Stimulated activated CD4-positive, alpha-beta T cell treated with anti-CD3 and anti-CD28 coated beads, Interleukin-2, amount 100 ng/mL, for 4 hours (primary cell): ENCODE measurements at regions not wholly inside any gene's neighbourhood (a gene's known extent, or its start where the extent isn't known, plus 50 kb on each side); places are given as distances from the start of the nearest gene placed in this dataset.

Experiments used
- DNase-seq: peaks from one replicate; pipeline ENCODE4 v3.0.0-alpha.2; 2020; ENCODE audit warnings: low read depth

DNA sequence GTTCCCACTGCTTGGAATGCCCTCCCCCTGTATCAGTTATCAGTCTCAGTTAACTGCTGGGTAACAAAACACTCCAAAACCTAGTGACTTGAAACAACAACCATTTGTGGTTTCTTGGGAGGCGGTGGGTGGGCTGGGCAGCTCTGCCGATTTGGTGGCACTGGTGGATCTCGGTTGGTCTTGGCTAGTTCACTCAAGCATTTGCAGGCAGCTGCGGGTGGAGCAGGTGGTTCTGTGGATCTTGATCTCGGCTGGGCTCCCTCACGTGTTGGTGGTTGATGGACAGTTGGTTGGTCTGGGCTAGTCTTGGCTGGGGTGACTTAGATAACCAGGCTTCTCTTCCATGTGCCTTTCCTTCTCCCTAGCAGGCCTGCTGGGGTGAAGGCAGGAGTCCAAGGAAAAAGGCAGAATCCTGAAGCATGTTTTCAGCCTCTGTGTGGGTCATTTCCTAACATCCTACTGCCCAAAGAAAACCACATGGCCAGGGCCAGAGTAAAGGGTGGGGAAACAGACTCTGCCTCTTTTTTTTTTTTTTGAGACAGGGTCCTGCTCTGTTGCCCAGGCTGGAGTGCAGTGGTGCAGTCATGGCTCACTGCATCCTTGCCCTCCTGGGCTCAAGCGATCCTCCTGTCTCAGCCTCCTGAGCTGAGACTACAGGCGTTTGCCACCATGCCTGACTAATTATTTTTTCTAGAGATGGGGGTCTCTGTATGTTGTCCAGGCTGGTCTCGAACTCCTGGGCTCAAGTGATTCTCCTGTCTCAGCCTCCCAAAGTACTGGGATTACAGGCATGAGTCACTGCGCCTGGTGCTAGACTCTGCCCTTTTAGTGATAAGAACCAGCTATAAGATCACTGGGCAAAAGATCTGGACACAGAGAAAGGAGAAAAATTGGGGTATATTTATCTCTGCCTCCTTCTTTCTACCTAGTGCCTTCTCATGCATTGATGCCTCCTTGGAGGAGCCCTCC is 183.7 kb downstream of the RGS3 start:
- no peak for DNase-seq

DNA sequence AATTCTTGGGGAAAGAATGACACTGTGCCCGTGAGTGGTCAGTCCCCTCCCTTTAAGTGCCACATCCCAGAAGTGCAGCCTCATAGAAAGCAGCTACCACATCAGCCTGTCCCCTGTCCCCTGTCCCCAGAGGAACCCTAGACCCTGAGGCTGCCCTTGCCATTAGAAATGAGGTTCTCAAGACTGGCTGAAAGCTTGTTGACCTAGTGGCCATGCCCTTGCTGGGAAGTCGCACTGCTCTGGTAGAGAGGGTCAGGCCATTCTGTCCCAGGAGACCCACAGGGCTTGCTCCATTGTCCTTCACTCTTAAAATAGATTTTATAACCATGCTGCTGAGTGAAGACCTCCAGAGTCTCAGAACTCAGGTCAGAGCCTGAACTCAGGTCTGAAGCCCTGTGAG is 184.5 kb downstream of the RGS3 start:
- no peak for DNase-seq

DNA sequence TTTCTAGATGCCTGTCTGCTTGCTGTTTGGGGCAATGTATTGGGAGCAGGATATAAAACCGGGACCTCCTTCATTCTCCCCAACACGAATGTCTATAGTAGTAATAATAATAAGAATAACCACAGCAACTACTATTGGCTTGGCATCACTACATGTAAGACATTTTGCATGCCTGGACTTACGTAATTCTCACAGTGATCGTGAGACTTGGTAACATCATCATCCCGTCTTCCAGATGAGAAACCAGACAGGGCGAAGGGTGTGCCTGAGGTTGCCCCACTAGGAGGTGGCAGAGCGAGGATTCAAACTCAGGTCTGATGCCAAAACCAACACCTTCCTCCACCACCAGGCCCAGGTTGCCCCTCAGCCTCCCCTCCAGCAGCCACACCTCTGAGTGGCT is 185.1 kb downstream of the RGS3 start:
- no peak for DNase-seq

DNA sequence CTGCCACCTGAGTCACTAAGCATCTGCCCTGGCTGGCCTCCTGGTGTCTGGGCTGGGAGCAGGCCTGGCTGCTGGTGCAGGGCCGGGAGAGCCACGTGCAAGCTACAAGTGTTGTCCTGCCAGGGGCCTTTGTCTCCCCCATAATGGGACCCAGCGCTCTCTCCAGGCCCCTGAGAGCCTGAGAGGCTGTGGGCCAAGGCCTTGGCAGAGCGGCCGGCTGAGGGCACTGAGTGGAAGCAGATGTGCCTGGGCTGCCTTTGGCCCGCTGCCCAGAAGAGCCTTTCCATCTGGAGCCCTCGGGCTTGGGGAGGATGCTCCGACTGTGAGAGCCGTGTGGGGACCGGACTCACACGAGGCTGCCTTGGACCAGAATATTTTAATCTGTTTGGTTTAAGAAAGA is 185.5 kb downstream of the RGS3 start:
- no peak for DNase-seq

DNA sequence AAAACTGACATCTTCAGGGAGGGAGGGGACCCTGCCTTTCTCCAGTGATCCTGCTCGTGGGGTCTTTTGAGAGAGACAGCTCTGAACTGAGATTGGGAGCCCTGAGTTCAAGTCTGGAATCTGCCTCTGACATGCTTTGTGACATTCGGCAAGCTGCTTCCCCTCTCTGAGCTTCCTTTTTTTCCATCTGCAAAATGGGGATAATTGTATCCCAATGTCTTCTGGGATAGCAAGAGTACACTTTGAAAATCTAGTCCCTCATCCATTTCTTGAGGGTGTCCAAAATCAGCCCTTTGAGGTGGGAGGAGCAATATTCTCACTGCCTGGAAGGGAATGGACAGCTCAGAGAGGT is 186.3 kb downstream of the RGS3 start:
- DNase-seq: no peak

DNA sequence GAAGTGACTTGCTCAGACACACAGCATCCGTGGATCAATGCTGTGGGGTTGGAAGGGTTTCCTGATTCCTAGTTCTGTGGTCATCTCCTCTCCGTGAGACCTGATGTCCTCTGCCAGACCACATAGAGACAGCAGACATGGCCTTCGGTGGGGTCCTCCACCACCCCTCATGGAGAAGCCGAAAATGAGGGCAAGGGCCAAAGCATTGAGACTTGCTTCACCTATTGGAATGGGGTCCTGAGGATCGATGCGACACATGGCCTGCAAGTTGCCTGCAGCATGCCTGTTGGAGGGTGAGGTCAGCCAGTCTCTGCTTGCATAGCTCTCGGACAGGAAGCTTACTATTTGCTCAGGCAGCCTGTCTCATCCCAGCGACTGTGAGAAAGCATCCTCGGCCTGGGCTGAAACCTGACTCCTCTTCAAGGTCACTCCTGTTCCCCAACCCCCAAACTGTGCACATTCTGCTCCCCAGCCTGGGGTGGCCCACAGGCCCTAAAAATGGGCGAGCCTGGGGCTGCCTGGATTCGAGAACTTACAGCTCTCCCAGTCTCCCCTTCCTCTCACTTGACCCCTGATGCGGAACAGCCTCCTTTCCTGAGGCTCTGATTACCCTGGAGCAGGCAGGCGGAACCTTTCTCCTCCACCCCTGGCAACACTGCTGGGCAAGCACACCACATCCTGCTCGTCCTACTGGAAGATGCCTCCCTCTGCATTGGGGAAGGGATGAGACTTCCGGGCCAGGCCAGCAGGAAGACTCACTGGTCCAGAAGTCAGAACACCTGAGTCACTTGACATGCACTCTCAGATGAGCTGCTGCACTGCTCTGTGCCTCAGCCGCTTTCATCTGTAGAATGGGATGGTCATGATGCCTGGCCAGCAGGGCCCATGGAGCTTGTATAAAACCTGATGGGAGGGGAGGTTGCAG is 186.9 kb downstream of the RGS3 start:
- no peak for DNase-seq

DNA sequence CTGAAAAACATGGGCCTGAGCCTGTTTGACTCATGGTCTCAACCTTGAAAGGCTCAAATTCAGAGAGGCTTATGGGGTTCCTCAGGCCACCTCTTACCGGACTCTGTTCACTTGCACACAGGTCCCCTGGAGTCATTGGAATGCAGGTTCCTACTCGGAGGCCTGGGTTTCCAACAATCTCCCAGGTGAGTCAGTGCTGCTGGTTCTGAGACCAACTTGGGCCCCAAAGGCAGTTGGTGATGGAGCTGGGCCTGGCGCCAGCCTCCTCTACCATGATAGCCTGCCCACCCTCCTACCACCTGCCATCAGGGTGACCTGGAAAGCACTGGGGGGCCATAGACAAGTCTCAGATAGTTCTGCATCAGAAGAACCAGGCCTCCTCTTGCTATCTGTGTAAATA is 188.4 kb downstream of the RGS3 start:
- no peak for DNase-seq

DNA sequence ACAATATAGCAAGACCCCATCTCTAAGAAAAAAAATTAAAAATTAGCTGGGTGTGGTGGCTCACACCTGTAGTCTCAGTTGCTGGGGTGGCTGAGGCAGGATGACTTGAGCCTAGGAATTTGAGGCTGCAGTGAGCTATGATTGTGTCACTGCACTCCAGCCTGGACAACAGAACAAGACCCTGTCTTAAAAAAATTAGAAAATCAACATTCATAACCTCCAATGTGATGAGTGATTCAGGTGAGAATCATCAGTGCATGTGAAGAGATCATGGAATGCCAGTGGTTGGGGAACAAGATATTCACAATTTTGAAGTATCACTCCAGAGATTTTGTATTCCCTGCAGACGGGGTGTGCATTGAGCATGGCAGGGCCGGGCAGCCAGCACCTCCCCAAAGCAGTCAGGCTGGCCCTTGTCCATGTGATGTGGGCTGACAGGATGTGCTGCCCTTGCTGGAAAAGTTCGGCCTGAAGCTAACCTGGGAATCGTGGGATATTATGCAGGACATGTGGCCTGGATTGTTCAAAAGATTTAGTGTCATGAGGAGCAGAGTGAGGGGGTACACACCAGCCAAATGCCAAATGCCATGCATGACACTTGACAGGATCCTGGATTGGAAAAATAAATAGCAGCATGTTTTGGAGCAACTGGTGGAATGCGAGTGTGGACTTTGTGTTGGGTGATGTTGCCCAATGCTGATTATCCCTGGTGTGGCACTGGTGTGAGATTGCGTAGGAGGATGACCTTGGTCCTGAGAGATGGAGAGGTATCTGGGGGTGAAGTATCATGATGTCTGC is 189.0 kb downstream of the RGS3 start:
- DNase-seq: no peak

DNA sequence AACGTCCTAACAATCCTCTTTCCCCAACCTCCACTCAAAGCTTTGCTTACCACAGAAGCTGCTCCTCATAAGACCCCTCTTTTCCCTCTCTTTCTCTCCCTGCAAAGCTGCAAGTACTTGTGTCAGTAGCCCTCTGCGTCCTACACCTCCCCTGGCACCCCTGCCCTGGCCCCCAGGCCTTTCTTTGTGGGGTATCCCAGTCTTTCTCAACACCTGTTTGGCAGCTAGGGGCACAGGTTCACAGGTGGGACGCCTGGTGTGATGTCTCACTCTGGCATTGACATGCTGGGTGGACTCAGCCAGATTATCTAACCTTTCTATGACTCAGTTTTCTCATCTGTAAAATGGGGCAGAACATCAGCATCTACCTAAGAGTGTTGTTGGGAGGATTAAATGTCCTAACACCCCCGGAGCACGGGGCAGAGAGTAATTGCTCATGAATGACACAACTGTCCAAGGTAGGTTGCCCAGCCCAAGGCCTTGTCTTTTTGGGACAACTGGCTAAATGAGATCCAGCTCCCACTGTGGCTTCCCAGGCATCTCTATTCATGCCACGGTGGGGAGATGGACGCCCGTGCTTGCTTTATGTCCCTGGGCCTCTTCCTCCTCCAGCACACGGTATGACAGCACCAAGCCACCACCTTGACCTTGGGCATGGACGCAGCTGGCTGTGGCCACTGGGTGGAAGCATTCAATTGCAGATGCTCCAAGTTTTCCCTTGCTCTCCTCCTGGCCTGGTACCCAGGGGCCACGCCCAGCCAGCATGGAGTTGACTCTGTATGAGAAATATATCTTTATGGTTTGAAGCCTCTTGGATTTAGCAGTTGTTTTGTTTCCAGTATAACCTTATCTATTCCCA is 190.4 kb downstream of the RGS3 start:
- DNase-seq: no peak

DNA sequence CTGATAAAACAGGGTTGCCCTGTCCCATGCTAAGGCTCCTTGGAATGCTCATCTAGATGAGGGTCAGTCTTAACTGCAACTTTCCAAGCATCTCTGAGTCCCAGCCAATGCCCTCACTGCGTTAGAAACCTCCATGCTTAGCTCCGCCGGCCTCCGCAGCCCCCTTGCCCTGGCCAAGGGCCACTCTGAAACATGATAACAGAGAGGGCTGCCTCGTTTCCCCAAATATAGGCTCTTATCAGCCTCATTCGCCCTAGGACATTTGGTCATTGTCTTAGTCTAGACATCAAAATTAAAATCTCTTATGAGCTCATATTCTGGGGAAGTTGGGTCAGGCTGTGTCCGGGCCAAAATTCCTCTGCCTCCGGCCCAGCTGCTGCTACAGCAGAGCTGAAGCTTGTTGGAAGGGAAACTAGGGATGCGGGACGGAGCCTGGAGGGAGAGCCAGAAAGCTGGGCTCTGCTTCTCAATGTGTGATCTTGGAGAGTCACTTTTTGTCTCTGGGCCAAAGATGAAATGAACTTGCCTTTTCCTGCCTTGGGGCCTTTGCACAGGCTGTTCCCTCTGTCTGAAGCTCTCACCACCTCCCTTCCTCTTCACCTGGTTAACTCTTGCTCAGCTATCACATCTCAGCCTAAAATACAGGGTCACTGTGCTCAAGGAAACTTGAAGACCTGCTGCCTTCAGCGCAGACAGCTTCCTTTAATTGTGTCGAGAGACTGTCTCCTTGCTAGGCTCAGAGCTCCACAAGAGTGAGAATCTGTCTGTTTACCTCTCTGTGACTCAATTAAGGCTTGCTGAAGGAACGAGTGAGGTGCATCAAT is 191.3 kb downstream of the RGS3 start:
- no peak for DNase-seq

DNA sequence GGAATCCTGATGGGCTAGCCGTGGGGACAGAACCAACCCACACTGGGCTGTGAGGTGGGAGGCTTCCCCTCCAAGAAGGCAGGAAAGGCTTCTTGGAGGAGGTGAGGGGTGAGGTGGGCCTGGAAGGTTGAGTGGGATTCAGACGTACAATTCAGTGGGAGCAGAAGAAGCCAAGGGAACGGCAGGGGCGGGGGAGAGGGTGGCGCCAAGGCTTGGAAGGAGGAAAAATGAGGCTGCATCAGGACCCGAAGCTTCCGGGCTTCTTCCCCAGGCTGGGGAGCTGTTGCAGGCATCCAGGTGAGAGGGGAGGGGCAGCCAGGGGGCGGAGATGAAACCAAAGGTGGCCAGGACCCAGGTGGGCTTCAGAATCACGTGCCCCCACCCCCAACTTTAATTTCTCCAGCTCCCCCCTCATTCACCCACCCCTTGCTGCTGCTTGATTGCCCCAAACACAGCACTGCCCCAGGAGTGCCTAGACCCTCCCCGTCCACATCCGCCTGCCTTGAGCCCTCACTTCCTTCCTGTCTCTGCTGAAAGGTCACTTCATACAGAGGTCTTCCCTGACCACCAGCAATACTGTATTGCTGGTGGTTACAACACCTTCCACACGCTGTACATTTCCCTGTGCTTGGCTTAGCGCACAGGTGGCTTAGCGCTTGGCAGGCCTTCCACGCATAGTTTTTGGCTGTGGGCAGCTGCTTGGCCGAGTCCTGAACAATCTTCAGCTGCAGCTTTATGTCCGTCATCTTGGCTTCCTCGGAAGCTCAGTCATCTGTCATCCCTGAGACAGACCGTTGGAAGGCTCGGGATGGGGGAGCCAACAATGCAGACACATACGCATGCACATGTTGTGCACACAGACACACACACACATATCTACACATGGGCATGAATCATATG is 193.5 kb downstream of the RGS3 start:
- DNase-seq: no peak

DNA sequence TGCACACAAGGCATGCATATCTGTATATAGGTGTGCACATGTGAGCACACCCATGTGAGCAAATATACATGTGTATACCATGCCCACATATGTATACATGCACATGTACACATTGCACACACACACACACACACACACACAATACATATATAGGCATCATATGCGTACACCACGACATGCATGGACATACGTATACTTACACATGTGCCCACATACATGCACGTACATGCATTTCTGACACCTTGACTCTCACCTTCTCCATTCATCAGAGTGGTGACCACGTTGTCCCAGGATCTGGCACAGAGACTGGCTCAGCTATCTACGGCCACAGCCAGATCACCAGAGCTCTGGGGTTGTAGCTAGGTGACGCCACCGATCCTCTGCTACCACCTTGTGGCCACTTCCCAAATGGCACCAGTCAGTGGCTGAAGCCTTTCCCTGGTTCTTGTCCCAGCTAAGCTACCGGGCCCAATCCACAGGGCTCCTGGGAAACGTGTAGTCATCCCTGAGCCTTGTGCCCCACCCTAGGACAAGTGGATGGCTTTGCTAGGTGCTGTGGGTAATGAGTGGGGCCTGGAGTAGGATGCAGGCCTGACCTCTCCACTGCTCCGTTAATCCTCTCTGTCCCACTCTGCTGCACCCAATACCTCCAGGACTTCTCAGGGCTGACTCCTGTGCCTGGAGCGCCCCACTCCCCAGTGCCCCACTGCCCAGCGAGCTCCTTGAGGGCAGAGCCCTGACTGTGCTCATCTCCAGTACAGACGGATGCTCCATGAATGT is 194.4 kb downstream of the RGS3 start:
- peak; percentile 59 for DNase-seq

DNA sequence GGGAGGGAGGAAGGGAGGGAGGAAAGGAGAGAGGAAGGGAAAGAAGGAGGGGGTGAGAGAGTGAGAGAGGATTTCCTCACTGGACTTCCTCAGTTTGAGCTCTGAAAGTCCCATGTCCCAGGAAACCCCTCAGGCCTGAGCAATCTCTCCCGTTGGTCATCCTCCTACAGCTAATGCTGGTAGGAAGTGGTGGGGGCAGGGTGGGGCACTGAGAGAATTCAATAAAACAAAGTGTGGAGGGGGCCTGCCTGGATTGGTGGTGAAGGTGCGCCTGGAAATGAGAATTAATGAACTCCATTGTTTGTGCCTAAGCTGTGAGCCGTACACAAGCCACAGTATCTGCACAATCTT is 195.0 kb downstream of the RGS3 start:
- no peak for DNase-seq

DNA sequence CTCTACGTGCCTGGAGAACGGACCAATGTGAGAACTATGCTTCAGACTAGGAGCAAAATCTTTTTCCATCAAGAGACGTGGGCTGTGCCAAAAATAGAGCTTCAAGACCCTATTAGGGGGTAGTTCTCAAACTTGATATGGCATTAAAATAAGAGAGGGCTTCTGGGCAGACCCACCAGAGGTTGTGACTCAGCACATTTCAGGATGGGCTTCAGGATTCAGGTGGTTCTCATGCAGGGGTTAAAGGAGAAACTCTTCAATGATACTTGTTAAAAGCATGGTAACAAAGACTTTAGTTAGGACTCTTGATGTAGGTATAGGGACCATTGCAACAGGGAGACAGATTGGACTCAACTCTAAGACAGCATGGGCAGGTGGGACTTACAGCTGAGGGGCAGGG is 195.5 kb downstream of the RGS3 start:
- no peak for DNase-seq

DNA sequence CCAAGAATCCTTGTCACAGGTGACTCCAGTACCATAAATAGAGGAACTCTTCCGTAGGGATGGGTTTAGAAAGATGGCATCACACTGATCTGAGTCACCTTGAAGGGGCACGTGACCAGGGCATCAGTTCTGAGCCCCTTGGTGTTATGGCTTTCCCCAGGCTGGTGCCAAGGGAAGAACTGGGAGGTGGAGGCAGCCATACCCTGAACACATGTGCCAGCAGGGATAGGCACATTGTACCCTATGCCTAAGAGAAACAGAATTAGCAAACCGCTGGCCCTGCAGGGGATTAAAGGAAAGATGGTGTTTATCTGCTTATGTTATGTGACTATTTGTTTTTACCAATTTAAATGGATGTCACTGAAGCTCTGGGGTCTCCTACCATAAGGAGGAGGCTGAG is 196.2 kb downstream of the RGS3 start:
- DNase-seq: no peak

DNA sequence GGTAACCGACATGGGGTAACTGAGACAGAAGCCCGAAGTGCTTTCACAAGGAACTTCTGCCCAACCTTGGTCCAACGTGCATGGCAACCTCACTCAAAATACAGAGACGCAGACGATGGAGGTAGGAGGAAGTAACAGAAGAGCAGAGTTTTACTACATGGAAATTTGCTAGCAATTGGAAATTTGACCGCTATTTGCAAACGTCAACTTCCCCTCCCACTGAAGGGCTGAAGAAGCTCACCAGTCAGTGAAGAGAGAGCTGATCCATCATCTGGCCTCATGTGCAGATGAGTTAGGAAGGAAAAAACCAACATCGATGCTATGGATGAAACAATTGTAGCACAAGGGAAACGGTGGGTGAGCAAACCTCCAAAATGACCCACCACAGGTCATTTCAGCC is 196.7 kb downstream of the RGS3 start:
- DNase-seq: no peak

DNA sequence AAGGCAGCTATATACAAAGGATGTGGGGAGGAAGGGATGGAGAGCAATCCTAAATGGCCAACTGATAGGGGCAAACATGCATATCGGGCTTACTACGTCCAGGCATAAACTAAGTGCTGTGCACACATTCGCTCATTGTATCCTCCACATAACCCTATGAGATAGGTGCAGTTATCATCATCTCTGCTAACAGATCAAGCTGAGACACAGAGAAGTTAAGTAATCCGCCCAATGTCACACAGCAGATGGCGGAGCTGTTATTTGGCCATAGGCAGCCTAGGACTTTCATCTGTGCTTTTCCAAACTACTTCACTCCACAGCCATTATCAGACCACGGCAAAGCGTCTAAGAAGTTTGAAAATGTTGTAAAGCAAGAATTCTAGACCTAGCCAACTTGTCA is 197.5 kb downstream of the RGS3 start:
- DNase-seq: no peak

DNA sequence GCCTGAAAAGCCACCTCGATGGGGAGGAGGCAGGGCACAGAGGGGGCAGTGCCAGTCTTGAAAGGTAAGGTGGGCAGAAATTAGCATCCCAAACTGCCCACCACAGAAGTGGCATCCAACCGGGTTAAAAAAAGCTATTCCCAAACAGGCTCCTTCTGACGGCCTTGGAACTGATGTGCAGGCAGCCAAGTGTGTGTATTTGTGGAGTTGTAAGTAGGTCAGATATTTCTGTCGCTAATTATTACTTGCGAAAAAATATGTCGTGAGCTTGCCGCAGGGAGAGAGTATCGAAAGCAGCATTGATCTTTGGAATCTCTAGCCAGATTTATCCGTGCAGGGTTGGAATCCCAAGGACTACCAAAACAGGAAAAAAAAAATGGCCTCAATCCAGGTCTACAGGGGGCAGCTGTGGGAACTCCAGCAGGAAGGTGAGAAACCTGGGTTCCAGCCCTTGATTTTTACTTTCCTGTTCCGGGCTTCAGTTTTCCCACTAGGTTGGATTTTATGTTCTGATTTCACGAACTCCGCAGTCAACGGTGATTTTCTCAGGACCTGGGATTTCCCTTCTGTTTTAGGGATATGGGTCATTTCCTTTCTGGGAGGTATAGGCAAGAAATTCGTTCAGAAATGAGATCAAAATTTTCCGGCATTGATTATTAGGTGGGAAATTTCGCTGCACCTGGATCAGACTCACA is 200.8 kb downstream of the RGS3 start:
- DNase-seq: no peak
